IPS DF 6.9 (cell line): ENCODE measurements at regions not wholly inside any gene's neighbourhood (a gene's known extent, or its start where the extent isn't known, plus 50 kb on each side); places are given as distances from the start of the nearest gene placed in this dataset.

Experiments
- DNase-seq: peaks from one replicate; pipeline ENCODE4 v3.0.0-alpha.2; 2013; ENCODE audit warnings: low read depth, low spot score
- H3K27ac ChIP-seq: one replicate; pipeline ENCODE4 v1.5.1; 2013; ENCODE audit warnings: low read length, control low read depth
- H3K27me3 ChIP-seq: 2 replicates; pipeline ENCODE4 v1.6.1; 2013; ENCODE audit warnings: mild to moderate bottlenecking, low read length; ENCODE audit not compliant: control insufficient read depth, insufficient read depth
- H3K36me3 ChIP-seq: 2 replicates; pipeline ENCODE4 v1.6.1; 2013; ENCODE audit warnings: low read length; ENCODE audit not compliant: control insufficient read depth, insufficient read depth
- H3K4me1 ChIP-seq: 2 replicates; pipeline ENCODE4 v1.6.1; 2013; ENCODE audit warnings: low read length; ENCODE audit not compliant: control insufficient read depth, insufficient read depth
- H3K4me3 ChIP-seq: 2 replicates; pipeline ENCODE4 v1.5.1; 2013; ENCODE audit warnings: mild to moderate bottlenecking, low read length
- H3K9me3 ChIP-seq: 2 replicates; pipeline ENCODE4 v1.6.1; 2013; ENCODE audit warnings: low read length, inconsistent platforms; ENCODE audit not compliant: control insufficient read depth, insufficient read depth
- WGBS: extraction: QIAGEN DNeasy Blood & Tissue Kit; methylation state at CpG from one replicate; pipeline ENCODE4 v1.1.7; 2013; ENCODE audit warnings: mixed read lengths, missing lambda C conversion rate; ENCODE audit not compliant: insufficient read length, insufficient coverage; 5-methylcytosine and 5-hydroxymethylcytosine counted together

DNA sequence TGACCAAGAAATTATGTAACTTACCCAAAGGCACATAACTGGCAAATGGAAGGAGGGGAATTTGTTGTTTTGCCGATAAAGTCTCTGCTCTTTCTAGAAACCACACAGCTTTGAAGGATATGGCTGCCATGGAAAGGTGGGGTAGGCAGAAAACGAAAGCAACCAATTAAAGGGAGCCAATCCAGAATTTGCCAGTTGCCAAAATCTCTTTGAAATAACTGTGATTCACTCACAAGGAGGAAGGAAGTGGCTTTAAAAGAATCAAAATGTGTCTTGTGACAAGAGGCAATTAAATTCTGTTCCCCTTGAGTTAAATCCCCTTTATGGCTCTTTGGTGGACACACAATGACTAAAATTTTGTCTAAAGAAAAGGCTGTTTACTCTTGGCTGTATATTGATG is 61.2 kb upstream of the CCDC190 start:
- no CpG with 5 or more reads among the region's 2 CpGs for WGBS

DNA sequence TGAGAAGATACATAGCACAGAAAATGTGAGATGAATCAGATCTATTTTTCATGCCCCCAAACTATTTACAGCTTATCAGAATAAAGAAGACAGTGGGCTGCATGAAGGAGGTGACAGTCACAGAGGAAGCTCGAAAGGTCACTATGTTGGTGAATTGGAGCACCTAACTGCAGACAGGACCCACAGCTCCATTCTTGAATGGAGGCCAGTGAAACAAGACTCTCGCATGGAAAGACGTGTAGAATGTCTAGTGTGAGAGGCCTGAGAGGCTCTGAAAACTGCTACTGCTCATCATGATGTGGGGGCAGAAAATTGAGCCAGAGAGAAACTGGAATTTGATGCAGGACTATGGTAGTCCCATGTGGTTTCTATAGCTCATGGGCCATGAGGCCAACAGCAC is 60.3 kb upstream of the CCDC190 start:
- Histone ChIP-seq H3K36me3 (no peaks in the 10 kb centered on the region), H3K4me1 (no peaks in the 10 kb centered on the region), H3K9me3 (no peaks in the 10 kb centered on the region), H3K27ac (no peak overlapping the region), H3K27me3 (no peaks in the 10 kb centered on the region), H3K4me3 (no peak overlapping the region)
- no CpG with 5 or more reads among the region's 3 CpGs for WGBS
- no peak for DNase-seq

More for the DNA sequence above, 61.2 kb upstream of the CCDC190 start:
- no peaks in the 10 kb centered on the region for H3K36me3 ChIP-seq
- no peaks in the 10 kb centered on the region for H3K9me3 ChIP-seq
- no peaks in the 10 kb centered on the region for H3K4me1 ChIP-seq
- no peak overlapping the region for H3K4me3 ChIP-seq
- DNase-seq = no peak
- no peaks in the 10 kb centered on the region for H3K27me3 ChIP-seq
- no peak overlapping the region for H3K27ac ChIP-seq

DNA sequence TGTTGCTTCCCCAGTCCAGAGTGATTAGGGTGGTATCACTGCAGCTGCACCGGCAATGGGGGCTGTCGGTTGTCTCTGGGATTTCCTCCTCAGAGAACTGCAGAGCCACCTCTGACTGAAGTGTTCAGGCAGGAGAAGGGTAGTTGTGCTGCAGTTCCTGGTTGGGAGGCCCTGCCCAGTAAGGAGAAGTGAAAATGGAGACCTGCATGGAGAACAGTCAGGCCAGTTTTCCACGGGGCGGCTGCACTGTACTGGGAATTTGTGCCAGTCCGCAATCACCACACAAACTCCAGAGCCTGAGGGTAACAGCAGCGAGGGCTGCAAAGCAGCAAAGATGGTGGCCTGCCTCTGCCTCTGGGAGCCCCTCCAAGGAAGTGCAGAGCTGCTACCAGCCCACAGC is 58.1 kb upstream of the CCDC190 start:
- no peaks in the 10 kb centered on the region for H3K36me3 ChIP-seq
- H3K4me3 ChIP-seq = no peak overlapping the region
- no CpG with 5 or more reads among the region's 6 CpGs for WGBS
- H3K4me1 ChIP-seq = no peaks in the 10 kb centered on the region
- H3K27me3 ChIP-seq = no peaks in the 10 kb centered on the region
- no peak for DNase-seq
- H3K9me3 ChIP-seq = no peaks in the 10 kb centered on the region
- no peak overlapping the region for H3K27ac ChIP-seq

DNA sequence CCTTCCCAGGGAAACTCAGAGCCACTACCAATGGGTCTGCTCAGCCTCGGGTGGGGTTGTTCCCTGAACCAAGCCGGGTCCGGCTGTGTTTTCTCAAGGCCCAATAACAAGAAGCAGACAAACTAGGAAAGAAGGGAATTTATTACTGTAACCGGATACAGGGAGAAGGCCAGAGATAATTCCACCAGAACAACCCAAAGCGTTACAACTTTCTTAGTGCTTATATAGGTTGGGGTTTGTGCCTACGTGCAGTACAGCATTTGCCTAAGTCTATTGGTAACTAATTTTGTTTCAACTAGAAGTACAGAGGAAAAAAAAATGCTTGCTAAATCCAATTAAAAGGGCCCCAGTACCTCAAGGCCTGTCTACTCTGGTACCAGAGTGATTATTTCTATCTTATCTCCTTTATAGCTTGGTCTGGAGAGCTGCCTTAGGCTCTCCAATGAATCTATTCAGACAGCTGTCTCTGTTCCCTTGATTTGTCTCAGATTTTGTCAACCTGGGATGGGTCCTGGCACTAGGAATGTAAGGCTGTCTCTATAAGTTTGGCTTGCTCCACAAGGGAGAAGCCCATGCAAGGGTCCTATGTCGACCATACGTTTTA is 57.3 kb upstream of the CCDC190 start:
- no CpG with 5 or more reads among the region's 8 CpGs for WGBS
- DNase-seq = no peak
- Histone ChIP-seq H3K4me3 (no peak overlapping the region), H3K4me1 (no peaks in the 10 kb centered on the region), H3K36me3 (no peaks in the 10 kb centered on the region), H3K27ac (no peak overlapping the region), H3K9me3 (no peaks in the 10 kb centered on the region), H3K27me3 (no peaks in the 10 kb centered on the region)

DNA sequence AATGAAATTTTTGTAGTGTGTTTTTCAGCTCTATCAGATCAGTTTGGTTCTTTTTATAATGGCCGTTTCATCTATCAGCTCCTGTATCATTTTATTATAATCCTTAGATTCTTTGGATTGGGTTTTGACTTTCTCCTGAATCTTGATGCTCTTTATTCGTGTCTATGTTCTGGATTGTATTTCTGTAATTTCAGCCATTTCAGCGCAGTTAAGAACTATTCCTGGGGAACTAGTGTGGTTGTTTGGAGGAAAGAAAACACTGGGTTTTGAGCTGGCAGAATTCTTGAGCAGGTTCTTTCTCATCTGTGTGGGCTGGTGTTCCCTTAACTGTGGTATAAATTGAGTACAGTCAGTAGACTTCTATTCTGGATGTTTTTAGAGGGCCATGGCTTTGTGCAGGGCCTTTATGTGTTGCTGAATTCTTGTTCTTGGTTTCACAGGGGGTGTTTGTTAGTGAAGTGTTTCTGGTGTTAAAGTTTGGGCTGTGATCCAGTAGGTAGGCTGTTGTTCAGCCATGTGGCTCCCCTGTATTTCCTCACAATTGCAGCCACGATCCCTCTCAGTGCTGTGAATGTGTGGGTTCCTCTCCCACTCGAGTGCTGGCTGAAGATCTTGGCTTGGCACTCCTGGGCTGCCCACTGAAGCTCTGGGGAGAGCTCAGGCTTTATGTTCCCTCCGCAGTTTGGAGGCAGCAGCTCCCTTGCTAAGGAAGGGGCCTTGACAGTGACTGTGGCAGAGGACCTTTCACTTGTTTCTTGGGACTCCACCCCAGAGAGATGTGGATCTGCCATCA is 56.0 kb upstream of the CCDC190 start:
- no CpG with 5 or more reads among the region's 6 CpGs for WGBS
- Histone ChIP-seq H3K4me1 (no peaks in the 10 kb centered on the region), H3K4me3 (no peak overlapping the region), H3K27me3 (no peaks in the 10 kb centered on the region), H3K27ac (no peak overlapping the region), H3K36me3 (no peaks in the 10 kb centered on the region), H3K9me3 (no peaks in the 10 kb centered on the region)
- DNase-seq = no peak

DNA sequence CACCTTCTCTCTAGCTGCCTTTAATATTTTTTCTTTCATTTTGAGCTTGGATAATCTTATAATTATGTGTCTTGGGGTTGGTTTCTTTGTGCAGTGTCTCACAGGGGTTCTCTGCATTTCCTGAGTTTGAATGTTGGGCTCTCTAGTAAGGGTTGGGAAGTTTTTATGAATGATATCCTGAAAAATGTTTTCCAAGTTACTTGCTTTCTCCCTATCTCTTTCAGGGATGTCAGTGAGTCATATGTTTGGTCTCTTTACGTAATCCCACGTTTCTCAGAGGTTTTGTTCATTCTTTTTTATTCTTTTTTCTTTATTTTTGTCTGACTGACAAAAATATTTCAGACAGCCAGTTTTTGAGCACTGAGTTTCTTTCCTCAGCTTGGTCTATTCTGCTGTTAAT is 55.4 kb upstream of the CCDC190 start:
- H3K4me1 ChIP-seq = no peaks in the 10 kb centered on the region
- no peak overlapping the region for H3K27ac ChIP-seq
- no peak for DNase-seq
- no peaks in the 10 kb centered on the region for H3K27me3 ChIP-seq
- no peaks in the 10 kb centered on the region for H3K9me3 ChIP-seq
- WGBS = no CpG with 5 or more reads among the region's 2 CpGs
- no peaks in the 10 kb centered on the region for H3K36me3 ChIP-seq
- H3K4me3 ChIP-seq = no peak overlapping the region

DNA sequence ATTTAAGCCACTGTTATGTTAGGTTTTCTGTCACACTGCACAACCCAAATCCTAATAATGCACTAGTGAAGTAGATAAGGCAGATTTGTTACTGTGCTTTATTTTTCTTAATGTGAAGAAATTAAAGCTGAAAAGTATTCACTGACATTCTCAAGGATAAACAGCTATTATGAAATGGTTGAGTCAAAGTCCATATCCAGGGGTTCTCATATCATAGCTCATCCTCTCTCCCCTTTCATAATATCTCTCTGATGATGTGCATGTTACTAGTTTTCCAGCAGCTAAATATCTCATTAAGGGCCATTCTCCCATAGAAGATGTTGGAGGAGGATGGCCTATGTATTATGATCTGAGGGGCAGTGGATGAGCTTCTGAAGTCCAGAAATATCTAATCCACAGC is 53.6 kb upstream of the CCDC190 start:
- H3K4me1 ChIP-seq = no peaks in the 10 kb centered on the region
- no peaks in the 10 kb centered on the region for H3K27me3 ChIP-seq
- no peaks in the 10 kb centered on the region for H3K36me3 ChIP-seq

DNA sequence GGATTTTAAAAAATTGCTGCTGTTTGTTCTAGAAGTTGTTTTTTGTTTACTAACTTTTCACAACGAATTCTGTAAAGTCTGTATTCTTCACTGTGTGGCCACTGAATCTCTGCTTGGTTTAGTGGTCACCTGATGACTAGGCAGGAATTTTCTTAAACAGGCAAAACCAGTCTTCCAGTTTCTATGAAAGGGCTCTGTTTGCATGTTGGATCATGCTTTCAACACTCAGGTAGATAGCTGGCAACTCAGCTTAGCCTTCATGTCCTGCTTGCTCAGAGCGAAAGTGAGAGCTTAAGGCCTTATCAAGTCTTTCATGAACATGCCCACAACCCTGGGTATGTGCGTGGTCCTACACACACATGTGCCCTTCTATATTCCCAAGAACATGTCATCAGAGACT is 52.4 kb upstream of the CCDC190 start:
- DNase-seq = no peak
- H3K4me3 ChIP-seq = no peak overlapping the region
- no peak overlapping the region for H3K27ac ChIP-seq
- no peaks in the 10 kb centered on the region for H3K9me3 ChIP-seq
- H3K27me3 ChIP-seq = no peaks in the 10 kb centered on the region
- H3K4me1 ChIP-seq = no peaks in the 10 kb centered on the region
- H3K36me3 ChIP-seq = no peaks in the 10 kb centered on the region
- no CpG with 5 or more reads among the region's 3 CpGs for WGBS

More for the DNA sequence above, 53.6 kb upstream of the CCDC190 start:
- no peak overlapping the region for H3K27ac ChIP-seq
- H3K9me3 ChIP-seq = no peaks in the 10 kb centered on the region
- H3K4me3 ChIP-seq = no peak overlapping the region
- DNase-seq = no peak

DNA sequence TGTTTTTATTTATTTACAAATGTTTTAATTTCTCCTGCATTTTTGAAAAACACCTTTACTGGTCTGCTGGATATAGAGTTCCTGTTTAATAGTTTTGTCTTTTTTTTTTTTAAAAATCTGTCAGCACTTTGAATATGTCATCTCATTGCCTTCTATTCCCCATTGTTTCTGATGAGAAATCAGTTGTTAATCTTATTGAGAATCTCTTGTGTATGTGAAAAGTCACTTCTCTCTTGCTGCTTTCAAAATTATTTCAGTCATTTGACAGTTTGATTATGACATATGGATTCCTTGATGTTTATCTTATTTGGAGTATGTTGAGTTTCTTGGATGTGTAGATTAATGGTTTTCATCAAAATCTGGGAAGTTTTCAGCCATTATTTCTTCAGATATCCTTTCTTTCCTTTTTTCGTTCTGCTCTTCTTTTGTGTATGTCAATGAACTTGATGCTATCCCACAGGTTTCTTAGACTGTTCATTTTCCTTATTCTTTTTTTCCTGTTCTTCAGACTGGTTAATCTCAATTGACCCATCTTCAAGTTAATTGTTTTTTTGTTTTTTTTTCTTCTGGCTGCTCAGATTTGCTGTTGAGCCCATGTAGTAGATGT is 51.2 kb upstream of the CCDC190 start:
- H3K36me3 ChIP-seq = no peaks in the 10 kb centered on the region
- no peaks in the 10 kb centered on the region for H3K27me3 ChIP-seq
- H3K9me3 ChIP-seq = no peaks in the 10 kb centered on the region
- H3K27ac ChIP-seq = no peak overlapping the region
- no CpG with 5 or more reads among the region's 1 CpG for WGBS
- no peak overlapping the region for H3K4me3 ChIP-seq
- no peaks in the 10 kb centered on the region for H3K4me1 ChIP-seq
- DNase-seq = no peak
